Thymus (tissue), 11 donors: ENCODE measurements at regions not wholly inside any gene's neighbourhood (a gene's known extent, or its start where the extent isn't known, plus 50 kb on each side); places are given as distances from the start of the nearest gene placed in this dataset.
"Not testable (repeated sequence)": the region's sequence is repeated elsewhere in the genome, so short reads cannot be mapped to it uniquely, and the experiment has no call there.

Experiments
- DNase-seq, 9 donors: peaks; one replicate each; pipeline ENCODE4 v3.0.0-alpha.2; 2013; ENCODE audit warnings: low spot score in 9 of 9, low read depth in 6 of 9, missing footprints in 1 of 9
- H3K27ac ChIP-seq, 2 donors: one replicate each; pipeline ENCODE4 v1.5.1; 2013; ENCODE audit warnings: control low read depth in 1 of 2, low read depth in 1 of 2, low read length in 1 of 2, mild to moderate bottlenecking in 1 of 2, moderate library complexity in 1 of 2
- H3K27me3 ChIP-seq, 2 donors: one replicate each; pipeline ENCODE4 v1.5.1; 2013; ENCODE audit warnings: low read length in 1 of 2; ENCODE audit not compliant: control insufficient read depth in 2 of 2, insufficient read depth in 1 of 2
- H3K36me3 ChIP-seq, 2 donors: one replicate each; pipeline ENCODE4 v1.5.1; 2013; ENCODE audit warnings: low read length in 1 of 2, mild to moderate bottlenecking in 1 of 2, moderate library complexity in 1 of 2; ENCODE audit not compliant: control insufficient read depth in 2 of 2, insufficient read depth in 2 of 2
- H3K4me1 ChIP-seq, 2 donors: one replicate each; pipeline ENCODE4 v1.5.1; 2013; ENCODE audit warnings: low read length in 2 of 2; ENCODE audit not compliant: control insufficient read depth in 2 of 2, insufficient read depth in 2 of 2
- H3K4me3 ChIP-seq, 2 donors: one replicate each; pipeline ENCODE4 v1.5.1; 2013; ENCODE audit warnings: low read length in 2 of 2, control low read depth in 1 of 2, mild to moderate bottlenecking in 1 of 2
- H3K9me3 ChIP-seq, 2 donors: one replicate each; pipeline ENCODE4 v1.5.1; 2013; ENCODE audit warnings: low read length in 1 of 2, mild to moderate bottlenecking in 1 of 2; ENCODE audit not compliant: control insufficient read depth in 2 of 2, insufficient read depth in 1 of 2
- WGBS: extraction: QIAGEN DNeasy Blood & Tissue Kit; methylation state at CpG from one replicate; pipeline ENCODE4 v1.1.7; 2013; 5-methylcytosine and 5-hydroxymethylcytosine counted together
- donor health status: healthy.

GRCh38 chr21:6545288-6545687, 3976.1 kb upstream of the TPTE start:
- DNase-seq, H3K4me3 ChIP-seq, H3K9me3 ChIP-seq, H3K27me3 ChIP-seq, H3K4me1 ChIP-seq, H3K36me3 ChIP-seq, H3K27ac ChIP-seq: not testable (repeated sequence)
- no CpG with 5 or more reads among the region's 33 CpGs for WGBS

DNA sequence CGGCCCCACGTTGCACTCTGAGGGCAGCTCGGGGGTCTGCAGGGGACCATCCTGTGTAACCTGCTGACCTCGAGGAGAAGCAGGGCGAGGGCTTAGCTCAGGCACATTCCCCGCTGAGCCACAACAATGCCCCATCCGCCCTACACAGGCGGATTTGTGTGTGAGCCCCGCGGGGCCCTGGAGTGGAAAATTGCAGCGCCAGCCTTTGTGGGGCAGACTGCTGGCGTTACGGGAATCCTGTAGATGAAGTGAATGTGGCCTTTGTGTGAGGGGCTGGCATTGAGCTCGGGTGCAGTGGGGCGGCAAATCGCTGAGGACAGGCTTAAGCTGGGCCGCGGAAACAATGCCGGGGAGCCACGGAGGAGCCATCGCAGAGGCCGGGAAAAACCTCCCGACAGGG, 3970.3 kb upstream of the TPTE start:
- H3K27ac ChIP-seq, H3K36me3 ChIP-seq, H3K4me3 ChIP-seq, H3K27me3 ChIP-seq, DNase-seq, H3K9me3 ChIP-seq, H3K4me1 ChIP-seq: not testable (repeated sequence)
- WGBS: no CpG with 5 or more reads among the region's 23 CpGs

DNA sequence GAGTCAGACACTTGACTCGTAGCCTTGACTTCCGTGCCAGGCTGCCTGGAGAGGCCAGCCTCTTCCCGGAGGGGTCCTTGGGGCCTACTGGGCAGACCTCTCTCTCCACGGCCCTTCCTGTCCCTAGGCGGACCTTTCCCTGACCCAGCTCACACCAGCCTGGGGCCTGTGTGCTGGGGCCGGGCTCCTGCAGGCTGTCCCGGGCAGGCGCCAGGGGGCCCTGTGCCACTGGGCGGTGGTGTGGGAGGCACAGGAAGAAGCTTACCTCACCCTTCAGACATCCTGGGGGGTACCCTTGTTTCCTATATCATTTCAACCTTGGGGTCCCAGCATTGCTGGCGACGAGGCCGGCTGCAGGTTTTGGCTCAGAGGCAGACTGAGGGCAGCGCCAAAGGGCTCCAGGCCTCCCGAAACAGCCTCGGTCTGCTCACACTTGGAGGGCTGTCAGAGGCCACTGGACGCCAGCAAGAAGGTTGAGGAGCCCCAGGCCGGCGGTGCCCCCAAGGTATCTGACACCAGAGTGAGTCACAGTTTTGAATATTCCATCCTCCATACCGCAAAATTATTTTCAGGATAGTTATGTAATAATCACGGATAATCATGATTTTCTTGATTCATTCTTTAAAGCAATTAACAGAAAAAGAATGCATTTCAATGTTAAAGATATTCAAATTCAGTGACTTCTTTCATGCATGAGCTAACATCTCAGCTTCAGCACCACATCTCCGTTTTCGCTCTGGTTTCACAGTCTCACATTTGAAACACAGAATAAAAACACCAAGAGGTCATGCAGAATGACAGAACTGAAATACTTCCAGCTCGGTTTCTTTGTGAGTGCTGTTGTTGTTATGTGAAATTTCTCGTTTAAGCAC, 3967.6 kb upstream of the TPTE start:
- H3K9me3 ChIP-seq, H3K36me3 ChIP-seq, H3K27ac ChIP-seq, H3K4me3 ChIP-seq, H3K4me1 ChIP-seq, H3K27me3 ChIP-seq, DNase-seq: not testable (repeated sequence)
- WGBS: no CpG with 5 or more reads among the region's 24 CpGs

GRCh38 chr21:6554377-6554864, 3967.0 kb upstream of the TPTE start:
- WGBS: no CpG with 5 or more reads among the region's 9 CpGs
- not testable (repeated sequence) for H3K27me3 ChIP-seq, H3K4me1 ChIP-seq, H3K36me3 ChIP-seq, H3K9me3 ChIP-seq, H3K4me3 ChIP-seq, H3K27ac ChIP-seq, DNase-seq

- not testable (repeated sequence) for DNase-seq, H3K27ac ChIP-seq, H3K4me1 ChIP-seq, H3K4me3 ChIP-seq, H3K27me3 ChIP-seq, H3K9me3 ChIP-seq, H3K36me3 ChIP-seq
- WGBS: no CpG with 5 or more reads among the region's 3 CpGs
Measured at GRCh38 chr21:6556516-6556915, 3964.9 kb upstream of the TPTE start.

GRCh38 chr21:6557415-6557814, 3964.0 kb upstream of the TPTE start:
- not testable (repeated sequence) for H3K36me3 ChIP-seq, H3K4me3 ChIP-seq, DNase-seq, H3K27me3 ChIP-seq, H3K4me1 ChIP-seq, H3K9me3 ChIP-seq
- WGBS: no CpG with 5 or more reads among the region's 14 CpGs
- peak overlapping the region in 1 of 2 donors; percentile 80 for H3K27ac ChIP-seq

DNA sequence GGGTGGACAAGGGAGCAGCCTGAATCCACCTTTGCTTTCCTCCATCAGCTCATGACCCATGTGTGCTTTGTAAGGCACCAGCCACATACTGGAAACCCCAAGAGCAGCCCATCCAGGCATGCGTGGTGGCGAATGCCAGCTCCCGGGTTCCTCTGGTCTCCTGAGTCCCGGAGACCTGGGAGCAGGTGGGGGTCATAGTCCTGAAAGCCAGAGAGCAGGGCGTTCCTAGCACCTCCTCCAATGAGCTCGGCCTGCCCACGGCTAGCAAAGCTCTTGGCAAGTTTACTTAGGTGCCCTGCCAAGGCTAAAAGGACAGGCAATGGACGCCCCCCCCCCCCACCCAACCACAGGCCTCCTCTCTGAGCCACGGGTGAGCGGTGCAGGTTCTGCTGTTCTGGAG, 3960.2 kb upstream of the TPTE start:
- H3K4me1 ChIP-seq, H3K9me3 ChIP-seq, H3K36me3 ChIP-seq, DNase-seq, H3K27me3 ChIP-seq, H3K27ac ChIP-seq, H3K4me3 ChIP-seq: not testable (repeated sequence)
- WGBS: no CpG with 5 or more reads among the region's 10 CpGs

GRCh38 chr21:6561578-6561977, 3959.8 kb upstream of the TPTE start:
- not testable (repeated sequence) for DNase-seq, H3K27ac ChIP-seq, H3K4me1 ChIP-seq, H3K27me3 ChIP-seq, H3K4me3 ChIP-seq, H3K36me3 ChIP-seq, H3K9me3 ChIP-seq
- WGBS: no CpG with 5 or more reads among the region's 9 CpGs

- not testable (repeated sequence) for H3K27ac ChIP-seq, H3K9me3 ChIP-seq, DNase-seq, H3K27me3 ChIP-seq, H3K4me3 ChIP-seq, H3K36me3 ChIP-seq, H3K4me1 ChIP-seq
- 27% methylated on average over 12 of the region's 44 CpGs for WGBS
Measured at GRCh38 chr21:6564543-6565166, 3956.7 kb upstream of the TPTE start.
